HCEC 1CT (cell line): ENCODE measurements at regions not wholly inside any gene's neighbourhood (a gene's known extent, or its start where the extent isn't known, plus 50 kb on each side); places are given as distances from the start of the nearest gene placed in this dataset.
"Not testable (repeated sequence)": the region's sequence is repeated elsewhere in the genome, so short reads cannot be mapped to it uniquely, and the experiment has no call there.

Source experiments
- DNase-seq: peaks from one replicate; pipeline ENCODE4 v3.0.0-alpha.2; 2017

- DNase-seq: no peak
These were observed 161.5 kb downstream of the MTERF1 start for GRCh38 chr7:91719008-91719407.

GRCh38 chr7:91720260-91720937, 160.1 kb downstream of the MTERF1 start:
- peak; percentile 28 for DNase-seq

- DNase-seq: no peak
These were observed 157.7 kb downstream of the MTERF1 start for GRCh38 chr7:91722831-91723230.

- not testable (repeated sequence) for DNase-seq
These were observed 151.5 kb downstream of the MTERF1 start for GRCh38 chr7:91729046-91729445.

GRCh38 chr7:91731976-91732375, 148.5 kb downstream of the MTERF1 start:
- DNase-seq: no peak

- no peak for DNase-seq
These were observed 131.1 kb downstream of the MTERF1 start for GRCh38 chr7:91749418-91749817.

- DNase-seq: no peak
These were observed 130.4 kb downstream of the MTERF1 start for GRCh38 chr7:91750091-91750490.

GRCh38 chr7:91752102-91752501, 128.4 kb downstream of the MTERF1 start:
- no peak for DNase-seq

GRCh38 chr7:91754280-91754679, 126.2 kb downstream of the MTERF1 start:
- not testable (repeated sequence) for DNase-seq

GRCh38 chr7:91755121-91755520, 125.4 kb downstream of the MTERF1 start:
- DNase-seq: not testable (repeated sequence)

GRCh38 chr7:91759205-91759863, 121.2 kb downstream of the MTERF1 start:
- DNase-seq: no peak

- DNase-seq: no peak
These were observed 112.7 kb downstream of the MTERF1 start for GRCh38 chr7:91767820-91768219.

- no peak for DNase-seq
These were observed 109.1 kb downstream of the MTERF1 start for GRCh38 chr7:91771394-91771793.

- DNase-seq: no peak
These were observed 108.3 kb downstream of the MTERF1 start for GRCh38 chr7:91771921-91772815.

GRCh38 chr7:91776171-91776570, 104.3 kb downstream of the MTERF1 start:
- DNase-seq: no peak

GRCh38 chr7:91777522-91777921, 103.0 kb downstream of the MTERF1 start:
- DNase-seq: no peak

- DNase-seq: no peak
These were observed 102.1 kb downstream of the MTERF1 start for GRCh38 chr7:91778416-91778815.

GRCh38 chr7:91780521-91780920, 100.0 kb downstream of the MTERF1 start:
- no peak for DNase-seq

GRCh38 chr7:91784469-91784868, 96.0 kb downstream of the MTERF1 start:
- peak; percentile 57 for DNase-seq

GRCh38 chr7:91787931-91788330, 92.6 kb downstream of the MTERF1 start:
- no peak for DNase-seq

GRCh38 chr7:91789086-91789485, 91.4 kb downstream of the MTERF1 start:
- DNase-seq: no peak

GRCh38 chr7:91789558-91789957, 90.9 kb downstream of the MTERF1 start:
- no peak for DNase-seq

- DNase-seq: not testable (repeated sequence)
These were observed 89.9 kb downstream of the MTERF1 start for GRCh38 chr7:91790646-91791045.

- DNase-seq: no peak
These were observed 84.4 kb downstream of the MTERF1 start for GRCh38 chr7:91796122-91796521.
